GM12878 (cell line): ENCODE measurements at regions not wholly inside any gene's neighbourhood (a gene's known extent, or its start where the extent isn't known, plus 50 kb on each side); places are given as distances from the start of the nearest gene placed in this dataset.

Experiments
- ATAC-seq: fragments of 200-7000 bp; cut with Tn5 transposase; 3 replicates; pipeline ENCODE4 v1.9.1; 2020; ENCODE audit warnings: mild to moderate bottlenecking, moderate library complexity
- BruUV-seq: library from RNA; stranded (reverse); fragments of 400-500 nt; replicated peaks from 2 replicates; lab custom pipeline; 2021; lab: Mats Ljungman, UMichigan
- CTCF ChIA-PET: fragments of 300-600 bp; sonication (Branson Sonifier 250); formaldehyde crosslinking; extraction: SDS; loops from one replicate; lab custom pipeline; 2021; ENCODE audit warnings: inconsistent platforms; lab: Yijun Ruan, JAX
- POLR2A ChIA-PET: fragments of 350-600 bp; formaldehyde crosslinking; extraction: SDS; loops from one replicate; lab custom pipeline; 2021; ENCODE audit warnings: inconsistent platforms; lab: Charles Lee
- RAD21 ChIA-PET: fragments of 300-600 bp; sonication (Branson Sonifier 250); formaldehyde crosslinking; loops from one replicate; lab custom pipeline; 2023; ENCODE audit warnings: antibody characterized with exemption; ENCODE audit not compliant: unreplicated experiment; lab: Charles Lee
- SMC1A ChIA-PET: fragments of 300-600 bp; sonication (Branson Sonifier 250); formaldehyde crosslinking; loops from one replicate; lab custom pipeline; 2023; ENCODE audit not compliant: unreplicated experiment, uncharacterized antibody; lab: Charles Lee
- DNase-seq: peaks from one replicate; pipeline ENCODE4 v3.0.0-alpha.2; 2011; ENCODE audit warnings: low read depth, low spot score
- FAIRE-seq: peaks from 3 replicates; lab custom pipeline; 2011; peaks lifted over from hg19 to GRCh38; lab: Jason Lieb, UNC
- H2AFZ ChIP-seq: 2 replicates; pipeline ENCODE4 v1.6.0; 2011; ENCODE audit warnings: low read depth, low read length, control low read depth; ENCODE audit not compliant: control insufficient read depth
- H3K27ac ChIP-seq: 2 replicates; pipeline ENCODE4 v1.5.1; 2011; ENCODE audit warnings: control low read depth; ENCODE audit not compliant: control insufficient read depth, insufficient read depth
- H3K27me3 ChIP-seq, 2 experiments: replicated peaks in 1 of 2; 2 replicates each; pipeline versions ENCODE4 v1.6.0 to v1.6.1; 2011; ENCODE audit warnings: low read length in 1 of 2; ENCODE audit not compliant: control insufficient read depth in 2 of 2, insufficient read depth in 2 of 2
- H3K36me3 ChIP-seq, 2 experiments: 2 replicates each; pipeline ENCODE4 v1.5.1; 2011; ENCODE audit warnings: low read length in 1 of 2; ENCODE audit not compliant: control insufficient read depth in 2 of 2, insufficient read depth in 2 of 2
- H3K4me1 ChIP-seq: 2 replicates; pipeline ENCODE4 v1.6.1; 2011; ENCODE audit warnings: mild to moderate bottlenecking, low read length, moderate library complexity, mixed read lengths; ENCODE audit not compliant: control insufficient read depth, insufficient read depth
- H3K4me2 ChIP-seq: 2 replicates; pipeline ENCODE4 v1.6.0; 2011; ENCODE audit warnings: control low read depth; ENCODE audit not compliant: control insufficient read depth, insufficient read depth
- H3K4me3 ChIP-seq: fragments of 200-600 bp; sonication (generic); 2 replicates; pipeline ENCODE4 v1.5.1; 2016
- H3K79me2 ChIP-seq: 2 replicates; pipeline ENCODE4 v1.6.0; 2011; ENCODE audit warnings: low read length; ENCODE audit not compliant: control insufficient read depth, insufficient read depth
- H3K9ac ChIP-seq: 2 replicates; pipeline ENCODE4 v1.8.0; 2011; ENCODE audit warnings: low read length, control low read depth, mixed read lengths; ENCODE audit not compliant: control insufficient read depth, insufficient read depth
- H3K9me3 ChIP-seq: replicated peaks from 3 replicates; pipeline ENCODE4 v1.5.1; 2011; ENCODE audit warnings: mild to moderate bottlenecking, low read length; ENCODE audit not compliant: control insufficient read depth, insufficient read depth
- H4K20me1 ChIP-seq: 2 replicates; pipeline ENCODE4 v1.6.0; 2011; ENCODE audit not compliant: control insufficient read depth, insufficient read depth
- BCL3 ChIP-seq: IDR thresholded peaks from 2 replicates; pipeline ENCODE4 v1.6.1; 2011; ENCODE audit warnings: borderline replicate concordance, low read depth, mild to moderate bottlenecking, moderate library complexity, low read length; ENCODE audit not compliant: insufficient read depth, poor library complexity, severe bottlenecking
- DPF2 ChIP-seq: fragments of 450-650 bp; IDR thresholded peaks from 2 replicates; pipeline ENCODE4 v1.6.1; 2017; ENCODE audit warnings: mild to moderate bottlenecking
- E4F1 ChIP-seq: fragments of 450-650 bp; IDR thresholded peaks from 2 replicates; pipeline ENCODE4 v1.6.1; 2018; ENCODE audit warnings: borderline replicate concordance, mild to moderate bottlenecking; ENCODE audit not compliant: partially characterized antibody
- GATAD2B ChIP-seq: fragments of 450-650 bp; conservative IDR thresholded peaks from 2 replicates; pipeline ENCODE4 v1.6.1; 2017; ENCODE audit warnings: low read depth, mild to moderate bottlenecking, moderate library complexity
- IKZF1 ChIP-seq: fragments of 450-650 bp; conservative IDR thresholded peaks from 2 replicates; pipeline ENCODE4 v1.6.1; 2017; ENCODE audit warnings: antibody characterized with exemption, mild to moderate bottlenecking
- RELB ChIP-seq: fragments of 450-650 bp; IDR thresholded peaks from 2 replicates; pipeline ENCODE4 v1.6.1; 2017; ENCODE audit warnings: low read depth, mild to moderate bottlenecking, moderate library complexity
- RFX5 ChIP-seq: IDR thresholded peaks from 2 replicates; pipeline ENCODE4 v1.6.1; 2011; ENCODE audit warnings: low read depth, low read length, improper control_type of control experiment
- ZNF687 ChIP-seq: fragments of 450-650 bp; IDR thresholded peaks from 2 replicates; pipeline ENCODE4 v1.6.1; 2017; ENCODE audit warnings: mild to moderate bottlenecking, moderate library complexity
- WGBS: methylation state at CpG from one replicate; pipeline ENCODE4 v1.1.6; 2016; ENCODE audit warnings: low lambda C conversion rate; ENCODE audit not compliant: insufficient replicate concordance, insufficient coverage; ENCODE audit errors: missing lambda C conversion rate; 5-methylcytosine and 5-hydroxymethylcytosine counted together
- in situ Hi-C: fragments of 300-500 bp; cut with MboI; formaldehyde crosslinking; loops from 9 replicates; pipeline ENCODE4 v1.14.3; 2018; ENCODE audit warnings: mixed read lengths
- intact Hi-C: fragments of 100-400 bp; cut with micrococcal nuclease; formaldehyde crosslinking; loops from one replicate; pipeline ENCODE4 v1.14.2; 2022; ENCODE audit not compliant: unreplicated experiment
- TF ChIP-seq, protein P1 (sequence below): fragments of 450-650 bp; formaldehyde crosslinking; IDR thresholded peaks from 2 replicates; pipeline ENCODE4 v1.4.0; 2022; ENCODE audit warnings: mild to moderate bottlenecking, moderate library complexity

DNA sequence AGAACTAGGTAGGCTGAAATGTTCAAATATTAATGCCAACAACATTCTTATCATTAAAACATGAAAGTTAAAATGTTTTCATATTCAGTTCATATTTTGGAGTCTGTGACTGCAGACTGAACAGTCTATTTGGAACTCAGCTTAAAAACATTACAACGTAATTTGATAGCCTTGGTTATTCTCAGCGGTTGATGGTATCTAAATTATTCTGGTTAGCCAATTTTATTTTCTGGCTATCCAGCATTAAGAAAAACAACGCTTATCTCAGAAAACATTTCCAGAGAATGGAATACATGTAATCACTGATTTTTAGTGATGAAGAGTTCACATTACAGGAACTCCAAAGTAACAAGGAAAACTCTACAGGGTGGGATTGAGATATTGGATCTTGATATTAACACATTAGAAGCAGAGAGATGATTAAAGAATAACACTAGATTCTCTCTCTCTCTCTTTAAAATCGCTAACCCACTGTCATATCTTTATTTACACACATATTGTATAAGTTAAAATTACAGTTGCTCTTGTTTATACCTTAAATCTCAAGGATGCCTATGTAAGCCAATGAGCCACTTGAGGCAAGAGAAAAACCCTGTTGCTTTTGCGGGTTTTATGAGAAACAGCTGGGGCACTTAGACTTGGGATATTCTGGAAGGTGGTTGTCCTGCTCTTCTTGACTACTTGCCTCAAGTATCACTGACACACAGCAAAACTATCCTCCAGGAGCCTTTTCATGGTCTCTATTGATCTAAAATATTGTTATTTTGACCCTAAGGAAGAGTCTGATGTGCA is 84.9 kb downstream of the ICOS start:
- RAD21 ChIA-PET, result no interaction called here
- 57% methylated on average over 5 of the region's 5 CpGs for WGBS
- no peaks in the 10 kb centered on the region for H3K4me1 ChIP-seq
- H3K27me3 ChIP-seq, result 0 out of 4 replicates have a peak, but pooled peaks cover 0 to 3% of the 10 kb centered on the region in 2 experiments
- H3K4me3 ChIP-seq, result no peak overlapping the region
- no peaks in the 10 kb centered on the region for H3K79me2 ChIP-seq
- no peaks in the 10 kb centered on the region; the same call in 2 of the 3 replicates for H3K9me3 ChIP-seq
- POLR2A ChIA-PET, result interaction anchor here (0.6 kb wide), 1 partner anchor 269 kb away, joined by 3 read pairs; no protein-coding TSS in a partner anchor
- intact Hi-C loops (no loop called here), in situ Hi-C loops (no loop called here)
- H4K20me1 ChIP-seq, result no peaks in the 10 kb centered on the region
- H3K36me3 ChIP-seq, result no peaks in the 10 kb centered on the region
- H3K27ac ChIP-seq, result no peak overlapping the region
- ATAC-seq (no peak), FAIRE-seq (no peak), DNase-seq (no peak)
- no peak overlapping the region for H2AFZ ChIP-seq
- CTCF ChIA-PET, result no interaction called here
- no TSS peak for BruUV-seq
- SMC1A ChIA-PET, result no interaction called here
- no peak overlapping the region for H3K4me2 ChIP-seq
- H3K9ac ChIP-seq, result no peak overlapping the region
- TF ChIP-seq RFX5 (no peak), DPF2 (no peak), BCL3 (no peak), RELB (no peak), E4F1 (no peak), GATAD2B (no peak), ZNF687 (no peak), IKZF1 (no peak)
- TF ChIP-seq, protein P1, sequence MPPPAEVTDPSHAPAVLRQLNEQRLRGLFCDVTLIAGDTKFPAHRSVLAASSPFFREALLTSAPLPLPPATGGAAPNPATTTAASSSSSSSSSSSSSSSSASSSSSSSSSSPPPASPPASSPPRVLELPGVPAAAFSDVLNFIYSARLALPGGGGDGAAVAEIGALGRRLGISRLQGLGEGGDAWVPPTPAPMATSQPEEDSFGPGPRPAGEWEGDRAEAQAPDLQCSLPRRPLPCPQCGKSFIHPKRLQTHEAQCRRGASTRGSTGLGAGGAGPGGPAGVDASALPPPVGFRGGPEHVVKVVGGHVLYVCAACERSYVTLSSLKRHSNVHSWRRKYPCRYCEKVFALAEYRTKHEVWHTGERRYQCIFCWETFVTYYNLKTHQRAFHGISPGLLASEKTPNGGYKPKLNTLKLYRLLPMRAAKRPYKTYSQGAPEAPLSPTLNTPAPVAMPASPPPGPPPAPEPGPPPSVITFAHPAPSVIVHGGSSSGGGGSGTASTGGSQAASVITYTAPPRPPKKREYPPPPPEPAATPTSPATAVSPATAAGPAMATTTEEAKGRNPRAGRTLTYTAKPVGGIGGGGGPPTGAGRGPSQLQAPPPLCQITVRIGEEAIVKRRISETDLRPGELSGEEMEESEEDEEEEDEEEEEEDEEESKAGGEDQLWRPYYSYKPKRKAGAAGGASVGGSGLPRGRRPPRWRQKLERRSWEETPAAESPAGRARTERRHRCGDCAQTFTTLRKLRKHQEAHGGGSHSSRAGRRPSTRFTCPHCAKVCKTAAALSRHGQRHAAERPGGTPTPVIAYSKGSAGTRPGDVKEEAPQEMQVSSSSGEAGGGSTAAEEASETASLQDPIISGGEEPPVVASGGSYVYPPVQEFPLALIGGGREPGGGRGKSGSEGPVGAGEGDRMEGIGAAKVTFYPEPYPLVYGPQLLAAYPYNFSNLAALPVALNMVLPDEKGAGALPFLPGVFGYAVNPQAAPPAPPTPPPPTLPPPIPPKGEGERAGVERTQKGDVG (CRISPR knock-in tag), result no peak
